ENCODE measurements at regions not wholly inside any gene's neighbourhood (a gene's known extent, or its start where the extent isn't known, plus 50 kb on each side); places are given as distances from the start of the nearest gene placed in this dataset.

DNA sequence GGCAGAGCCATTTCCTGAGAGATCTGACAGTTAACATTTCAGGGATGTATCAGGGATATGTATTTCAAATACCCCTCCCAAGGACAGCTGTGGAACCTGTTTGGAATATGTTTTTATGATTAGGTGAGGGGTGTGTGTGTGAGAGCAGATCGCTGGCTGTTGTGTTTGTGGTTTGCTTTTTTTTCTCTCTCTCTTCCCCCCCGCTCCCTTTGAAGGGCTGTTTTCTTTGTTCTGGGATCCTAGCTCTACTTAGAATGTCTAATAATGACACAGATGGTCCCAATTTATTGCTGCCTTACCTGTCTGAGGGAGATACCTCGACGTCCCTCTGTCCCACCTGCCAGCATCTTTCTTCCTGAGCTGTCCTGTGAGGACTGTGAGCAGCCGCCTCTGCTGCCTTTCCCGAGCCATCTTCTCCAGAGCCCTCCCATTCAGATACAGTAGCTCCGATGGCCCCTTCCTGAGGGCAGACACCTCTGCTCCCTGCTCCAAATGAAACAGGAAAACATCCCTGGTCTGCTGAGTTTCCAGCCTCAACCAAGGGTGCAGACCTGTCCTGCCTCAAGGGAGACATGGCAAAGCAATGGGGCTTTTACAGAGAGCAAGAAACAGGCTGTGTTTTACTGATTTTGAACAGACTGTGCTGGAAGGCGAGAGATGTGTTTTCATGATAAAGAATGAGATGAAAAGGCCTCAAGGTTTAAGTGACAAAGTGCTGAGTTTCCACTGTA is 138.0 kb upstream of the TNR start:
- no peaks in the 10 kb centered on the region for H3K9me3 ChIP-seq
- H3K27me3 ChIP-seq: no peaks in the 10 kb centered on the region
- no peak overlapping the region for H3K4me3 ChIP-seq
- DNase-seq (no peak), ATAC-seq (no peak)
- intact Hi-C loops (cut with DNase I): no loop called here
- no peaks in the 10 kb centered on the region for H3K4me1 ChIP-seq
- no peaks in the 10 kb centered on the region for H3K36me3 ChIP-seq
- H3K27ac ChIP-seq: no peak overlapping the region
- TF ChIP-seq CTCF (IDR thresholded peaks at IDR 0.05): no peak

GRCh38 chr1:175878775-175879174 is 135.4 kb upstream of the TNR start:
- DNase-seq: no peak
- ATAC-seq: no peak
- Histone ChIP-seq H3K27me3 (no peaks in the 10 kb centered on the region), H3K4me3 (no peak overlapping the region), H3K27ac (no peak overlapping the region), H3K9me3 (no peaks in the 10 kb centered on the region), H3K36me3 (no peaks in the 10 kb centered on the region), H3K4me1 (no peaks in the 10 kb centered on the region)
- TF ChIP-seq CTCF (IDR thresholded peaks at IDR 0.05): no peak
- intact Hi-C loops (cut with DNase I): no loop called here

DNA sequence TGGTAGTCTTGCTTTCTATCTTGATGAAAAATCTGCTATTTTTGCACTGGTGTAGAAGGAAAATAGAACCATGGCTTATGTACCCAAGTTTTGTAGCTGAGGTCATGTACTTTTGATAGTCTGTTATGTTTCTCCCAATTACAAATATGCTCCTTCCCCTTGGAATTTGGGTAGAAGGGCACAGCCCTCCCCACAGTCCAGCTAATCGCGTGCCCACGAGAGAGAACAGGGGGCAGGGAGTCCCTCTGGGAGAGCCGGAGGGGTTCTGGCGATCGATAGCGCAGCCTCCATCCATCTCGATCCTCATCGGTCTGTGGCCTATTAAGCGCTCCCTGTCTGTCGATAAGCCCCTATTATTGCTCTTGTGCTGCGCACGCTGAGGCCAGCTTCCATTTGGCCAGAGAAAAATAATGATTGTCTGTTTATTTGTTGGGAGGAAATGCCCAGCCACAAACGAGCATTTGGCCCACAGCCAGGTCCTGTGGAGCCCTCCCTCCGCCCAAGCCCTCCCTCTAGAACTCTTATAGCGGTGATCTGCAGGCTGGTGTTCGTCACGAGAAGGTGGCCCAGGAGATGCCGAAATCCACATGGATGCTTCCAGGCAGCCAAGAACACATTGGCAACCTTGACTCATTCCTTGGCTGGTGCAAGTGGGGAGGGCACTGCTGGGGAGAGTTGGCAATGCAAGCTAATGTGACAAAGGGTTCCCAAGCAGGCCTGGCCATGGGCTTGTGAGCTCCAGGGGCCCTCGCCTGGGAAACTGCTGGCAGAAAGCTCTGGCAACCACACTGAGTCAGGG is 134.7 kb upstream of the TNR start:
- intact Hi-C loops (cut with DNase I): no loop called here
- no peak for ATAC-seq
- no peaks in the 10 kb centered on the region for H3K36me3 ChIP-seq
- H3K27ac ChIP-seq: no peak overlapping the region
- no peak overlapping the region for H3K4me3 ChIP-seq
- DNase-seq: no peak
- no peaks in the 10 kb centered on the region for H3K9me3 ChIP-seq
- no peaks in the 10 kb centered on the region for H3K4me1 ChIP-seq
- no peaks in the 10 kb centered on the region for H3K27me3 ChIP-seq
- no peak for TF ChIP-seq CTCF (IDR thresholded peaks at IDR 0.05)

DNA sequence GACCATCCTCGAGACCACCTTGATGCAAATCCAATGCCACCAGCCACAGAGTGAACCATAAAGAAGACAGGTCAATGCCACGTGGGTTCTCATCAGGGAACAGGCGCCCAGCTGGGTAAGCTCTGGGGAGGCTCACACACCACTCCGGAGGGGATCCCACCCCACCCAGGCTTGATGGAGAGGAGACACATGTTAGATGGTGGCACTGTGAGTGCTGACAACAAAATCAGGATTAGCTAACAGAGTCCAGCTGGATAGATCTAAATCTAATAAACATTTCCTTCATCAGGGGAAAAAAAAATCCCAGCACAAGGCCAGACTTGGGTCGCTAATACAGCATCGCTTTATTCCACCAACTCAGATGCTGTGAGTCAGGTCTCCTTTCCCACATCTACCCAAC is 132.2 kb upstream of the TNR start:
- intact Hi-C loops (cut with DNase I): no loop called here
- no peak for ATAC-seq
- Histone ChIP-seq H3K36me3 (no peaks in the 10 kb centered on the region), H3K27me3 (no peaks in the 10 kb centered on the region), H3K4me3 (no peak overlapping the region), H3K9me3 (no peaks in the 10 kb centered on the region), H3K27ac (no peak overlapping the region), H3K4me1 (no peaks in the 10 kb centered on the region)
- no peak for TF ChIP-seq CTCF (IDR thresholded peaks at IDR 0.05)
- DNase-seq: no peak

GRCh38 chr1:175874081-175874480 is 130.7 kb upstream of the TNR start:
- Histone ChIP-seq H3K27ac (no peak overlapping the region), H3K9me3 (no peaks in the 10 kb centered on the region), H3K4me3 (no peak overlapping the region), H3K4me1 (no peaks in the 10 kb centered on the region), H3K36me3 (no peaks in the 10 kb centered on the region), H3K27me3 (no peaks in the 10 kb centered on the region)
- ATAC-seq: no peak
- TF ChIP-seq CTCF (IDR thresholded peaks at IDR 0.05): no peak
- intact Hi-C loops (cut with DNase I): no loop called here
- DNase-seq: no peak
